Loucy (cell line): ENCODE measurements at regions not wholly inside any gene's neighbourhood (a gene's known extent, or its start where the extent isn't known, plus 50 kb on each side); places are given as distances from the start of the nearest gene placed in this dataset.

Source experiments
- EZH2phosphoT487 ChIP-seq: fragments of 200-600 bp; IDR thresholded peaks from 2 replicates; pipeline ENCODE4 v1.6.1; 2018; ENCODE audit warnings: antibody characterized with exemption, mild to moderate bottlenecking, moderate library complexity, borderline replicate concordance
- TF ChIP-seq, protein P1 (sequence below): fragments of 200-600 bp; sonication (generic); conservative IDR thresholded peaks from 2 replicates; pipeline ENCODE4 v1.5.1; 2014; ENCODE audit warnings: mild to moderate bottlenecking, antibody characterized with exemption, low read length

GRCh38 chr14:83470959-83471695 is 1937.5 kb upstream of the SEL1L start:
- TF ChIP-seq, protein P1, sequence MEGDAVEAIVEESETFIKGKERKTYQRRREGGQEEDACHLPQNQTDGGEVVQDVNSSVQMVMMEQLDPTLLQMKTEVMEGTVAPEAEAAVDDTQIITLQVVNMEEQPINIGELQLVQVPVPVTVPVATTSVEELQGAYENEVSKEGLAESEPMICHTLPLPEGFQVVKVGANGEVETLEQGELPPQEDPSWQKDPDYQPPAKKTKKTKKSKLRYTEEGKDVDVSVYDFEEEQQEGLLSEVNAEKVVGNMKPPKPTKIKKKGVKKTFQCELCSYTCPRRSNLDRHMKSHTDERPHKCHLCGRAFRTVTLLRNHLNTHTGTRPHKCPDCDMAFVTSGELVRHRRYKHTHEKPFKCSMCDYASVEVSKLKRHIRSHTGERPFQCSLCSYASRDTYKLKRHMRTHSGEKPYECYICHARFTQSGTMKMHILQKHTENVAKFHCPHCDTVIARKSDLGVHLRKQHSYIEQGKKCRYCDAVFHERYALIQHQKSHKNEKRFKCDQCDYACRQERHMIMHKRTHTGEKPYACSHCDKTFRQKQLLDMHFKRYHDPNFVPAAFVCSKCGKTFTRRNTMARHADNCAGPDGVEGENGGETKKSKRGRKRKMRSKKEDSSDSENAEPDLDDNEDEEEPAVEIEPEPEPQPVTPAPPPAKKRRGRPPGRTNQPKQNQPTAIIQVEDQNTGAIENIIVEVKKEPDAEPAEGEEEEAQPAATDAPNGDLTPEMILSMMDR = no peak
- no peak for TF ChIP-seq EZH2phosphoT487
